ENCODE measurements at regions not wholly inside any gene's neighbourhood (a gene's known extent, or its start where the extent isn't known, plus 50 kb on each side); places are given as distances from the start of the nearest gene placed in this dataset.

- Histone ChIP-seq H3K4me1 (no peaks in the 10 kb centered on the region), H3K27me3 (ENCODE audit: low read depth) (no peaks in the 10 kb centered on the region), H3K4me3 (no peak overlapping the region), H3K36me3 (no peaks in the 10 kb centered on the region), H3K9me3 (no peaks in the 10 kb centered on the region), H3K27ac (no peak overlapping the region)
- no peak for TF ChIP-seq CTCF (IDR thresholded peaks at IDR 0.05)
- ATAC-seq (no peak), DNase-seq (peak; percentile 32)
- intact Hi-C loops (cut with DNase I), result no loop called here
Measured at GRCh38 chr2:120607996-120608395, 127.7 kb upstream of the GLI2 start.

GRCh38 chr2:120609826-120610395, 125.8 kb upstream of the GLI2 start:
- ATAC-seq (no peak), DNase-seq (no peak)
- Histone ChIP-seq H3K27ac (no peak overlapping the region), H3K4me3 (no peak overlapping the region), H3K27me3 (ENCODE audit: low read depth) (no peaks in the 10 kb centered on the region), H3K9me3 (no peaks in the 10 kb centered on the region), H3K4me1 (no peaks in the 10 kb centered on the region), H3K36me3 (no peaks in the 10 kb centered on the region)
- TF ChIP-seq CTCF (IDR thresholded peaks at IDR 0.05), result no peak
- intact Hi-C loops (cut with DNase I), result no loop called here

GRCh38 chr2:120611016-120611415, 124.7 kb upstream of the GLI2 start:
- no peak for ATAC-seq
- no peak for TF ChIP-seq CTCF (IDR thresholded peaks at IDR 0.05)
- no peak for DNase-seq

DNA sequence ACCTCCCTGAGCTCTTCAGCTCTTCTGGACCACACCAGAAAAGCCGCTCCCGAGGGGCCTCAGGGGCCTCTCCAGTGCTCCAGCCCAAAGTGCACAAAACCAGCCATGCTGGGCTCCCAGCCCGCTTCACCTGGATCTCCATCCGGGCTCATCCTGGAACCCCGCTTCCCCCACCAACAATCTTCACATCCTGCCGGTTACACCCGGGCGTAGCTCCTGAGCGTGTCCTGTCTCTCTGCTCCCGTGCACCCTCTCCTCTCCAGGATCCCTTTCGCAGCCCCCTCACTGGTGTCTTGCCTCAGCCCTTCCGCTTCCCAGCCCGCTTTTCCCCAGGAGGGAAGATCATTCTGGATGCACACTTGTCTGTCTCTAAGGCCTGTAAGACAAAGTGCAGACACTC, 123.7 kb upstream of the GLI2 start:
- no peaks in the 10 kb centered on the region for H3K9me3 ChIP-seq
- no peaks in the 10 kb centered on the region for H3K27me3 ChIP-seq (ENCODE audit: low read depth)
- no peak for TF ChIP-seq CTCF (IDR thresholded peaks at IDR 0.05)
- no peak overlapping the region for H3K4me3 ChIP-seq
- H3K4me1 ChIP-seq, result no peaks in the 10 kb centered on the region
- DNase-seq, result no peak
- H3K27ac ChIP-seq, result no peak overlapping the region
- intact Hi-C loops (cut with DNase I), result no loop called here
- no peaks in the 10 kb centered on the region for H3K36me3 ChIP-seq
- ATAC-seq, result no peak

More at GRCh38 chr2:120611016-120611415, 124.7 kb upstream of the GLI2 start:
- H3K27me3 ChIP-seq (ENCODE audit: low read depth), result no peaks in the 10 kb centered on the region
- H3K27ac ChIP-seq, result no peak overlapping the region
- H3K4me3 ChIP-seq, result no peak overlapping the region
- H3K4me1 ChIP-seq, result no peaks in the 10 kb centered on the region
- intact Hi-C loops (cut with DNase I), result no loop called here
- H3K36me3 ChIP-seq, result no peaks in the 10 kb centered on the region
- no peaks in the 10 kb centered on the region for H3K9me3 ChIP-seq

DNA sequence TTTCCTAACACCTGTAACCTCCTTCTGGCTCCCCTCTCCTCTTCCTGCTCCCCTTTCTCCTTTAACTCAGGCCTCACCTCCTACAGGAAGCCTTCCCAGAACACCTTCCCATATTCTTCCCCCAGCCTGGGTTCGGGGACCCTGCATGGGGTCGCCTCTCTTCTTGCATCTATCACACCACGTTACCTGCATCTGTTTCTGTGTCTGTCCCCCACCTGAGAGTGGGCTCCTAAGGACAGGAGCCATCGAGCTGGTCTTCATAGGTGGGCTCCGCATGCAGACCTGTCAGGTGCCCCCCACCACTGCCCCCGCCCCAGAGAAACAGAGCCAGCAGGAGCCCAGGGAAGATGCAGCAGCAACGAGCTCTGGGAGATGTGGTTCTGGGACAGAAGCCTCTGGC, 123.2 kb upstream of the GLI2 start:
- no peak for TF ChIP-seq CTCF (IDR thresholded peaks at IDR 0.05)
- Histone ChIP-seq H3K4me1 (no peaks in the 10 kb centered on the region), H3K9me3 (no peaks in the 10 kb centered on the region), H3K27ac (no peak overlapping the region), H3K36me3 (no peaks in the 10 kb centered on the region), H3K27me3 (ENCODE audit: low read depth) (no peaks in the 10 kb centered on the region), H3K4me3 (no peak overlapping the region)
- intact Hi-C loops (cut with DNase I), result no loop called here
- no peak for DNase-seq
- no peak for ATAC-seq

- H3K36me3 ChIP-seq, result no peaks in the 10 kb centered on the region
- intact Hi-C loops (cut with DNase I), result no loop called here
Measured at GRCh38 chr2:120612931-120613330, 122.7 kb upstream of the GLI2 start.

More at GRCh38 chr2:120612931-120613330, 122.7 kb upstream of the GLI2 start:
- no peaks in the 10 kb centered on the region for H3K9me3 ChIP-seq
- no peak overlapping the region for H3K4me3 ChIP-seq
- TF ChIP-seq CTCF (IDR thresholded peaks at IDR 0.05), result no peak
- no peak overlapping the region for H3K27ac ChIP-seq
- H3K27me3 ChIP-seq (ENCODE audit: low read depth), result no peaks in the 10 kb centered on the region
- H3K4me1 ChIP-seq, result no peaks in the 10 kb centered on the region
- ATAC-seq, result no peak
- DNase-seq, result no peak
